SKM-1 (cell line): ENCODE measurements at regions not wholly inside any gene's neighbourhood (a gene's known extent, or its start where the extent isn't known, plus 50 kb on each side); places are given as distances from the start of the nearest gene placed in this dataset.
"Not testable (repeated sequence)": the region's sequence is repeated elsewhere in the genome, so short reads cannot be mapped to it uniquely, and the experiment has no call there.

Source experiments
- DNase-seq: peaks from one replicate; lab custom pipeline; 2025; ENCODE audit not compliant: unreplicated experiment; lab: John Stamatoyannopoulos, UW

GRCh38 chr11:97617031-97617430 lies 1227.2 kb downstream of the JRKL start:
- DNase-seq = no peak

DNA sequence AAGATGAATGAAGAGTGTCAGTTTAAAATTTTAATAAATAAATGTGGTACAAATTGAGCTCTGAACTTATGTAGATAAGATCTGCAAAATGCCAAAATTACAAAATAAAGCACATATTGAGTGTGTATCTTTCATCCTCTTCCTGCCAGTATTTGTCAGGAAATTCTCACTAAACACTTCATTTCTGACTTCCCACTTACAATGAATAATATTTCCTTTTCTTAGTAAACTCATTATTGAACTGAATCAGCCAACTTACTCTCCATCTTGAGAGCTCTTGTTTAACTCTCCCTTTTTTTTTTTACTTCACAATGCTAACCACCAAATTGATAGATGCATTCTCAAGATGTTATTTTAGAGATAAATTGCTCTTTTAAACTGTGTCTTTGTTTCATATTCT lies 1230.2 kb downstream of the JRKL start:
- DNase-seq = no peak

- DNase-seq = no peak
Observed at GRCh38 chr11:97621282-97621681, 1231.5 kb downstream of the JRKL start.

- DNase-seq = no peak
Observed at GRCh38 chr11:97622795-97623194, 1233.0 kb downstream of the JRKL start.

- DNase-seq = not testable (repeated sequence)
Observed at GRCh38 chr11:97636741-97637140, 1246.9 kb downstream of the JRKL start.

DNA sequence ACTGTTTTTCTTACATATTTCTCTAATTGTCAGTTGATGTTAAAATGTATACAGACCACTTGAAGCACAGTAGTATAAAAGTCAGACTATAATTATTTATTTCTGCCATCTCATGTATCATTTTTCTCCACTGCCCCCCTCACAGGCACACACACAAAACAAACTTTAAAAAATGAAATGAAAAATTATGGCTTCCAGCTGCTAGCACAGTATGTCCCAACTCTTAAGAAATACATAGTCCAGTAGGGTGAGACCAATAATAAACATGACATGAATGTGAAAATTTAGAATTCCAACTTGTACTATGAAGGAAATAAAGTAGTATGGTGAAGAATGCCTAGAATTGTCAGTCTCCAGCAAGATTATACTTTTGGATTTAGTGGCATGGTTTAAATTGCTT lies 1247.9 kb downstream of the JRKL start:
- no peak for DNase-seq

GRCh38 chr11:97638641-97639224 lies 1248.9 kb downstream of the JRKL start:
- DNase-seq = no peak

DNA sequence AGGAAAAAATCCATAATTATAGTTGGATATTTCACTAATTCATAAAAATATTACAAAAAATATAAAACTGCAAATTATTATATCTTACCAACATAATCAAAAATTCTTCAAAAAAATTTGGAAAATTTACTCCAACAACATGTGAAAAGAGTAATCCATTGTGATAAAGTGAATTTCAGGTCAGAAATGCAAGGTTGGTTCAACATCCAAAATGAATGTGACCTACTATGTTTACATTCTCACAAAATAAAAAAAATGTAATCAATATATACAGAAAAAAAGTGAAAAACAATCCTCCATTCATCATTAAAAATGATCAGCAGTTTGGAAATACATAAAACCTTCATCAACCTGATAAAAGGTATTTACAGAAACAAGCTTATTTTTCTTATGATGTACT lies 1252.2 kb downstream of the JRKL start:
- no peak for DNase-seq

GRCh38 chr11:97645736-97646135 lies 1255.9 kb downstream of the JRKL start:
- DNase-seq = no peak

- no peak for DNase-seq
Observed at GRCh38 chr11:97656356-97656755, 1266.5 kb downstream of the JRKL start.

DNA sequence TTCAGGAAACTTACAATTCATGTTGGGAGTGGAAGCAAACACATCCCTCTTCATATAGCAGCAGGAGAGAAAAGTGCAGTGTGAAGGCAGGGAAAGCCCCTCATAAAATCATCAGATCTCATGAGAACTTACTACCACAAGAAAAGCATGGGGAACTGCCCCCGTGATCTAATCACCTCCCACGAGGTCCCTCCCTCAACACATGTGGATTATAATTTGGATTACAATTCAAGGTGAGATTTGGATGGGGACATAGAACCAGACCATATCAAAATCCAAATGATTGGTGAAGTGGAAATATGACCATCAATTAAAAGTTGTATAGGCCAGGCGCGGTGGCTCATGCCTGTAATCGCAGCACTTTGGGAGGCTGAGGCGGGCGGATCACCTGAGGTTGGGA lies 1268.0 kb downstream of the JRKL start:
- DNase-seq = no peak

GRCh38 chr11:97667057-97667456 lies 1277.2 kb downstream of the JRKL start:
- no peak for DNase-seq

- no peak for DNase-seq
Observed at GRCh38 chr11:97683733-97684132, 1293.9 kb downstream of the JRKL start.

- DNase-seq = no peak
Observed at GRCh38 chr11:97684486-97685439, 1295.0 kb downstream of the JRKL start.

- no peak for DNase-seq
Observed at GRCh38 chr11:97685695-97686094, 1295.9 kb downstream of the JRKL start.

DNA sequence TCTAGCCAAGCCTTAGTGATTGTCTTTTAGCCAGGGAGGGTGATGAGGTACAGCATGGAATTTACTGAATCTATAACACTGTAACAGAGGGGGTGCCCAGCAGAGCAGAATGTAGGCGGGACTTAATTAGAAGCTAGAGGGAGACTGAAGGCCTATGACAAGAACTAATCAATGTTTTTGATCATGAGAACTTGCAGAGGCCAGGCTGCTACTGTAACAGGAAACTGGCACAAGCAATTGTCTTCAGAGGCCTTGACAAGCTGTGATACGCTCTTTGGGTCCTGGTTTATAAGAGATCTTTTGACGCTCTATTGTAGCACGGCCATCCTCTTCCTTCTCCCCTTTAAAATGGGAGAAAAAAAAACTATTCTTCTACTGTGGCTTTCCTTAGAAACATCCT lies 1297.3 kb downstream of the JRKL start:
- DNase-seq = no peak

DNA sequence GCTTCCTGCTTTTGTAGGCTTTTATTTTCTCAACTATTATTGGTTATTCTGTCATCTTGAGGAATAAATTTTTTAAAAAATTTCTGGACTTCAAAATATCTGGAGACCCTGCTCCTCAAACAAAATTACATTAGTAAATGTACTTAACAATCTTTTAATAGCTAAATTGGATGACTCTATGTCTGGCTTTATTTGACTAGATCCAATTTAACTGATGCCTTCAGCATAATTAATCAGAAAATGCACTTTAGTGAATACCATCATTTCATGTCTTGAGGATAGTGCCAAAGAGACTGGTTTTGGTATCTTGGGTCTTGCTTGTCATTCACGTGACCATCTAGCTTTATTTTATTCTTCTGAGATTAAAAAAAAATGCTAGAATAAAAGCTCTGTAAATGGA lies 1301.2 kb downstream of the JRKL start:
- DNase-seq = no peak

GRCh38 chr11:97702951-97703350 lies 1313.1 kb downstream of the JRKL start:
- no peak for DNase-seq

DNA sequence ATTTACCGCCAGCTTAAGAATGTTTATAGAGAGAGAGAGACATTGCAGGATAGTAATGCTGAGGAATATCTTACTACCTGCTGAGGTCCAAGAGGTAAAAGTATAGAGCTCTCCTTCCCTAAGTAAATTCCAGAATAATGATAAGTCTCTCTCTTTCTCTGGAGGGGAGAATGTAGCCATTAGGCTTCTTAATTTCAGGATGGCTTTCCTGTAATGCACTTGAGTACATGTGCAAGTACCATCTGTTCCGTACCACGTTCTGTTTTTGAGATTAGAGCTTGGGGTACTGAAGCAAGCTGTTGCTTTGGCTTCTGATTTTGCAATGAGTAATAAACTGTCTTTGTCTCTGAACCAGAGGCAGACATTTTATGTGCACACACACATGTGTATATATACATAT lies 1314.0 kb downstream of the JRKL start:
- DNase-seq = no peak

- not testable (repeated sequence) for DNase-seq
Observed at GRCh38 chr11:97705441-97705840, 1315.3 kb upstream of the CNTN5 start.

GRCh38 chr11:97717922-97718321 lies 1302.8 kb upstream of the CNTN5 start:
- DNase-seq = no peak

DNA sequence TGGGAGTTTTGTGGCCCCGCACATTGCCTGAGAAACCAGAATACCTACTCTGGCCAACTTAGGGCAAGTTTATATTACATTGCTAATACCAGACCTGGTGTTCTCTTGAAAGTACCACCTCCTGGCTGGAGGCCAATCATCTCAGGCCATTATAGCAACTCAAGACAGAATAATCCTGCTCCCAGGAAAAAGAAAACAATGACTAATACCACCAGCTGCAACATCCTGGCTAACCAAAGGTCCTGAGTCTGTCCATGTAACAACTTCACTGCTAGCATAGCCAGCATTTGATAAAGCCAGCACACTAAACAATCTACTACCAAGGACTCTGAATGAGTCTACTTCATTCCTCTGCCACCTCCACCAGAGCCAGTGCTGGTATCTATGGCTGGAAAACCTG lies 1298.7 kb upstream of the CNTN5 start:
- DNase-seq = no peak

DNA sequence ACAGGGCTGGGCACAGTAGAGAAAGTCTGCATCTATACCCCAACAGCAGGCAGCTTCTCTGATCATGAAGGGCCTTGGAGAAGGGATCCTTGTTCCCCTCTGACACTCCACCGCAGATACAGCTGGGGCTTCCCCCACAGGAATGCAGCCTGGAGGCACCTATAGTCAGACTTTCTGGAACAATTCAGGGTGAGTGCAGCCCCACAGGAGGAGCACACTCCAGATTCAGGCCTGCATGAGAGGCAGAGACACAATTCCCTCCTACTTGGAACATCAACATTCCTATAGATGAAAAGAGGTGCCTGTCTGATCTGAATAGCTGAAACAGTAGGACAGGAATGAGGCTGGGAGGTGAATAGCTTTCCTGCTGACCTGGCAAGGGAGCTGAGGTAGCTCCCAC lies 1298.0 kb upstream of the CNTN5 start:
- no peak for DNase-seq
